PFSK-1 (cell line): ENCODE measurements at regions not wholly inside any gene's neighbourhood (a gene's known extent, or its start where the extent isn't known, plus 50 kb on each side); places are given as distances from the start of the nearest gene placed in this dataset.

Experiments used
- FOXP2 ChIP-seq: optimal IDR thresholded peaks from 2 replicates; pipeline ENCODE3; 2011; ENCODE audit warnings: borderline replicate concordance, control low read depth, inconsistent platforms; ENCODE audit not compliant: insufficient read depth; ENCODE audit errors: extremely low read length, extremely low read depth
- POLR2AphosphoS5 ChIP-seq: IDR thresholded peaks from 2 replicates; pipeline ENCODE4 v1.6.1; 2012; ENCODE audit warnings: low read depth, mild to moderate bottlenecking, control low read depth, low read length, moderate library complexity
- SIN3A ChIP-seq: IDR thresholded peaks from 2 replicates; pipeline ENCODE4 v1.6.1; 2012; ENCODE audit warnings: mild to moderate bottlenecking, low read length, moderate library complexity, borderline replicate concordance; ENCODE audit not compliant: insufficient read depth
- TAF1 ChIP-seq: IDR thresholded peaks from 2 replicates; pipeline ENCODE4 v1.6.1; 2012; ENCODE audit warnings: low read length, control low read depth, borderline replicate concordance; ENCODE audit not compliant: insufficient read depth
- TF ChIP-seq, protein P1 (sequence below), 2 experiments: IDR thresholded peaks; 2 replicates each; pipeline versions ENCODE4 v1.6.1 to v1.8.0; 2011 to 2012; ENCODE audit warnings: low read depth in 2 of 2, low read length in 2 of 2, control low read depth in 1 of 2, inconsistent platforms in 1 of 2, mild to moderate bottlenecking in 1 of 2, moderate library complexity in 1 of 2; ENCODE audit not compliant: insufficient read depth in 1 of 2

DNA sequence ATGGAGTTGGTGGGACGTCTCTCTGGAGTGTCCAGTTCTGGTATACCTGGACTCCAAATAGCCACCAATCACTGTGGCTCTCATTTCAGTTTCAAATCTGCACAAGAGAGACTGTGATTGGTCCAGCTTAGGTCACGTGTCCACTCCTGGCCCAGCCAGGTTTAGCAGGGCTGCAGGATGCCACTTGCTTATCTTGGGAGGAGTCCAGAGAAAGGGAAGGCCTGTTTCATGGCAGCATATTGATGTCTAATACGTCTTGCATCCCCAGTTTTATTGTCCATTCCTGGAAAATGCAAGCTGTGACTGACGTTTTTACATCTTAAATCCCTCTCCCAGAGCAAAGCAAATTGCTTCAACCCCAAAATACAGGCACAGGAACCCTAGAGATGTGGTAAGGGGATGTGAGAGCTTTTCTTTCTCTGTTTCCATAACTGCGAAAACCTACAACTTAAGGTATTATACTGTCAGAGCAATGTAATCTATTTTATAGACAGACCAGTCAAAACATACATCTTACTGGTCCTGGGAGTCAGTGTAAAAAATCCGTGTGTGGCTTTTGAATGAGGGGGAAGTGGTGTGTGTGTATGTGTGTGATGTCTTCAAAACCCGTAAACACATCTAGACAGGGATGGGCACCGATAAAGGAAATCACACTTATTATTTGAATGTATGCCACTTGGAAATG is 274.4 kb downstream of the TLE3 start:
- TF ChIP-seq SIN3A (no peak), POLR2AphosphoS5 (no peak), FOXP2 (no peak), TAF1 (no peak)
- TF ChIP-seq, protein P1, sequence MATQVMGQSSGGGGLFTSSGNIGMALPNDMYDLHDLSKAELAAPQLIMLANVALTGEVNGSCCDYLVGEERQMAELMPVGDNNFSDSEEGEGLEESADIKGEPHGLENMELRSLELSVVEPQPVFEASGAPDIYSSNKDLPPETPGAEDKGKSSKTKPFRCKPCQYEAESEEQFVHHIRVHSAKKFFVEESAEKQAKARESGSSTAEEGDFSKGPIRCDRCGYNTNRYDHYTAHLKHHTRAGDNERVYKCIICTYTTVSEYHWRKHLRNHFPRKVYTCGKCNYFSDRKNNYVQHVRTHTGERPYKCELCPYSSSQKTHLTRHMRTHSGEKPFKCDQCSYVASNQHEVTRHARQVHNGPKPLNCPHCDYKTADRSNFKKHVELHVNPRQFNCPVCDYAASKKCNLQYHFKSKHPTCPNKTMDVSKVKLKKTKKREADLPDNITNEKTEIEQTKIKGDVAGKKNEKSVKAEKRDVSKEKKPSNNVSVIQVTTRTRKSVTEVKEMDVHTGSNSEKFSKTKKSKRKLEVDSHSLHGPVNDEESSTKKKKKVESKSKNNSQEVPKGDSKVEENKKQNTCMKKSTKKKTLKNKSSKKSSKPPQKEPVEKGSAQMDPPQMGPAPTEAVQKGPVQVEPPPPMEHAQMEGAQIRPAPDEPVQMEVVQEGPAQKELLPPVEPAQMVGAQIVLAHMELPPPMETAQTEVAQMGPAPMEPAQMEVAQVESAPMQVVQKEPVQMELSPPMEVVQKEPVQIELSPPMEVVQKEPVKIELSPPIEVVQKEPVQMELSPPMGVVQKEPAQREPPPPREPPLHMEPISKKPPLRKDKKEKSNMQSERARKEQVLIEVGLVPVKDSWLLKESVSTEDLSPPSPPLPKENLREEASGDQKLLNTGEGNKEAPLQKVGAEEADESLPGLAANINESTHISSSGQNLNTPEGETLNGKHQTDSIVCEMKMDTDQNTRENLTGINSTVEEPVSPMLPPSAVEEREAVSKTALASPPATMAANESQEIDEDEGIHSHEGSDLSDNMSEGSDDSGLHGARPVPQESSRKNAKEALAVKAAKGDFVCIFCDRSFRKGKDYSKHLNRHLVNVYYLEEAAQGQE (IDR thresholded peaks at IDR 0.05; ENCODE audit: insufficient read depth in 1 of 2, low read depth in 2 of 2, low read length in 2 of 2) = no peak

DNA sequence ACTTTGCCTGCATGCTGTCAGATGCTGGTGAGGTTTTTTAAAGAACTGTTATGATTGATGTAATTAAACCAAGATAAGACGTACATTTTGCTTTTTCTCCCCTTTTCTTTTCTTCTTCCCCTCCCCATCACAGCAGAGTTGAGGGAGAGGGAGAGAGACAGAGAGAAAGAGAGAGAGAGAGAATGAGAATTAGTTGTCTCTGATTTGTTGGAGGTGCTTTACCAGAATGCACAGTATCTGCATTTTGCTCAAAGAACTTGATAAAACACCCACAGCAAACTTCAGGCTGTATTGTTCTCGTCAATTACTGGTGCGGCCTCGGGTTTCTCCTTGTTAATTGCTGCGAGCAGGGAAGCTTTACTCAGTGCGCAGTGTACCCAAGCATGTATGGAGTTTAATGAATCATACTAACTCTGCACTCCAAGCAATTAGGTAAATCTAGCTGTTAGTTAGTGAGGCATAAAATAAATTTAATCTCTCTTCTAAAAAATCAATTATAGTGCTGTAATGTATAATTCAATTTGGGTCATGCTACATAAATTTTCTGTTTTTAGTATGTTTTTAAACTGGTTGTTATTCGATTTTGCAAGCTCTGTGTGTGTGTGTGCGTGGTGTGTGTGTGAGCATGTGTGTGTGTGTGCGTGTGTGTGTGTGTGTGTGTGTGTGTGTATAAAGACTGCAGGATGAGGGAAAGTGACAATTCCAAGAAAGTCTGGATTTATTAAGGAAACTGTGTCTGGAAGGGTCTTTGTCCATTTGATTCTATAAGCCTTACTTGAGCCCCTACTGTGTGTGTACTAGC is 273.4 kb downstream of the TLE3 start:
- TF ChIP-seq SIN3A = no peak
- TF ChIP-seq FOXP2 = no peak
- no peak for TF ChIP-seq TAF1
- TF ChIP-seq, protein P1 (IDR thresholded peaks at IDR 0.05; ENCODE audit: insufficient read depth in 1 of 2, low read depth in 2 of 2, low read length in 2 of 2) = no peak
- no peak for TF ChIP-seq POLR2AphosphoS5

DNA sequence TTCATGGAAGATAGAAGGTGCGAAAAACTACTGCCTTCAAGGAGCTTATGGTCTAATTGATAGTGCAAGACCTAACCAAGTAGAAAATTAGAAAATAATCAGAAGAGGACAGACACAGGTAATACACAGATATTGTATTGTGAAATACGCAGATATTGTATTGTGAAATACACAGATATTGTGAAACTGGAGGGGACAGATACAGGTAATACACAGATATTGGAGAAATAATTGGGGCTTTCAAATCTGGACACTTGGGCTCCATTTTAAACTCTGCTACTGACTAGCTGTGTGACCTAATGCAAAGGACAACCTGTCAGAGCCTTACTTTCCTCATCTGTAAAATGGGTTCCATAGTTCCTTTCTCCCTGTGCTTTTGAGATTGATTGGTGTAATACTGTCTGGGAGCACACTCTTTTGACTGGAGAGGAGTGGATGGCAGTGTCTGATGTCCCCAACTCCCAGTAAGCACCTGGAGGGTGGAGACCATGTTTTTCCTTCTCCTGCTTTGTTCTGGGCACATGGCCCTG is 272.8 kb downstream of the TLE3 start:
- no peak for TF ChIP-seq SIN3A
- TF ChIP-seq, protein P1 (IDR thresholded peaks at IDR 0.05; ENCODE audit: insufficient read depth in 1 of 2, low read depth in 2 of 2, low read length in 2 of 2) = no peak
- no peak for TF ChIP-seq TAF1
- no peak for TF ChIP-seq POLR2AphosphoS5
- no peak for TF ChIP-seq FOXP2

DNA sequence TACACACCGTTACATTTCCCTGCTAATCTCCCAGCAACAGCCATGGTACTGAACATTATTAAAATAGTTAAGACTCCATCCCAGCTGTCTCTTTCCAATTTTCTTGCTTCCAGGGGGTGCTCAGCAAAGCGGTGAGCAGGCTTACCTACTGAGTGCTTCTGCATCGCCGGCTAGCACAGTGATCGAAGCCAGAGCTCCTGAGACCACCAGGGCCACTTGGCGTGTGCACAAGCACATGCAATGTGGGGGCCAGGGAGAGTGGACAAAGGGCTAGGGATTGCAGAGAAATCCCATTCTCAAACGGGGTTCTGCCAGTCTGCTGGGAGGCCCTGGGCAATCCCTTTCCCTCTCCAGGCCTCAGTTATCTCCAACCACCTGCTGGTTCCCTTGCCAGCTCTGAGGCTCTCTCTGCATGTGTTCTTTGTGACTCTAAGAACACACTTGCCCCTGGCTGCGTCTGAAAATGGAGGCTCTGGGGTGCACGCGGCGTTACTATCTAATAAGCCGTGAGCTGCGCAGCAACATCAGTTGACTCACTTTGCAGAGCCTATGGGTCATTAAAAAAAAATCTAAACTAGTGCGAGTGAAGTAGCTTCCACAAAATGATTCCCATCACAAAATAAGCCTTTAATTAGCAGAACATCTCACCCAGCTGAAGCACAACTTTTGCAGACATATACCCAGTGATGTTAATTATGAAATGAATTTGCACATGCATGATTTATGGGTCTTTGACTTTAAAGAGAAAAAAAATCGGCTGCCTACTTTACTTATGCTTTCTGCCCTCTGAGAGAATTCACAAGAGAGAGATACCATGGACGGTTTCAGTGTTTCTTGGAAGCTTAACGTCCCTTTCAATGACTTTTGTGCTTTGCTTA is 271.5 kb downstream of the TLE3 start:
- TF ChIP-seq SIN3A (no peak), FOXP2 (no peak), POLR2AphosphoS5 (no peak), TAF1 (no peak)
- TF ChIP-seq, protein P1 (IDR thresholded peaks at IDR 0.05; ENCODE audit: insufficient read depth in 1 of 2, low read depth in 2 of 2, low read length in 2 of 2) = no peak
